ENCODE measurements at regions not wholly inside any gene's neighbourhood (a gene's known extent, or its start where the extent isn't known, plus 50 kb on each side); places are given as distances from the start of the nearest gene placed in this dataset.

GRCh38 chr5:52502460-52502999 lies 285.2 kb upstream of the ITGA1 start:
- TF ChIP-seq, protein P1, sequence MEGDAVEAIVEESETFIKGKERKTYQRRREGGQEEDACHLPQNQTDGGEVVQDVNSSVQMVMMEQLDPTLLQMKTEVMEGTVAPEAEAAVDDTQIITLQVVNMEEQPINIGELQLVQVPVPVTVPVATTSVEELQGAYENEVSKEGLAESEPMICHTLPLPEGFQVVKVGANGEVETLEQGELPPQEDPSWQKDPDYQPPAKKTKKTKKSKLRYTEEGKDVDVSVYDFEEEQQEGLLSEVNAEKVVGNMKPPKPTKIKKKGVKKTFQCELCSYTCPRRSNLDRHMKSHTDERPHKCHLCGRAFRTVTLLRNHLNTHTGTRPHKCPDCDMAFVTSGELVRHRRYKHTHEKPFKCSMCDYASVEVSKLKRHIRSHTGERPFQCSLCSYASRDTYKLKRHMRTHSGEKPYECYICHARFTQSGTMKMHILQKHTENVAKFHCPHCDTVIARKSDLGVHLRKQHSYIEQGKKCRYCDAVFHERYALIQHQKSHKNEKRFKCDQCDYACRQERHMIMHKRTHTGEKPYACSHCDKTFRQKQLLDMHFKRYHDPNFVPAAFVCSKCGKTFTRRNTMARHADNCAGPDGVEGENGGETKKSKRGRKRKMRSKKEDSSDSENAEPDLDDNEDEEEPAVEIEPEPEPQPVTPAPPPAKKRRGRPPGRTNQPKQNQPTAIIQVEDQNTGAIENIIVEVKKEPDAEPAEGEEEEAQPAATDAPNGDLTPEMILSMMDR (conservative IDR thresholded peaks at IDR 0.05; ENCODE audit: low read depth, low read length), result no peak
- DNase-seq (ENCODE audit: low read depth), result no peak
- H3K4me3 ChIP-seq (ENCODE audit: low read depth, low read length), result no peak overlapping the region

DNA sequence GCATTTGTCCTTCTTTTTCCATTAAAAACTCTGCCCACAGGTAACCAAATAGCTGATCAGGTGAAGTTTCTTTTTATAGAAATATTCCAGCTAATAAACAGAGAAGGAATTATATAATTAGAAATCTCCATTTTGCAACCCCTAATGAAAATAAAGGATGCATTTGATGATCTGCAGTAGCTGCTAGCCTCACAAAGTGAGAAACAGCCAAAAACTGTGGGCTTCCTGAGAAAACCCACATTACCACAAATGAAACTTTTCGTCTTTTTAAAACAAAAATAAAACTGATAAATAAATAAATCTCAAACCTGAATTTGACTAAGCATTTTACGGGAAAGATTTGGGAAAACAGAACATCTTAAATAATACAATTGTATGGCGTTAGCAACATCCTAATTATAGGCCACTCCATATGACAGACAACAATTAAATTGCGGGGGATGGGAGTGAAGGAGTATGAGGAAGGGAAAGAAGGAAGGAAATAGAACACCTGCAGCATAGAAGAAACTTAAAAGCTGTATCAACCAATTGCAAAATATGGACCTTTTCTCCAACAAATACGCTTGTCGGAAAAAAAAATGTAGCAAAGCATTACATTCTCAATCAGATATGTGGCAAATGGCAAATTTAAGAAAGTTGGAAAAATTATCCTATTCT lies 283.0 kb upstream of the ITGA1 start:
- H3K4me3 ChIP-seq (ENCODE audit: low read depth, low read length), result no peak overlapping the region
- TF ChIP-seq, protein P1 (conservative IDR thresholded peaks at IDR 0.05; ENCODE audit: low read depth, low read length), result no peak
- no peak for DNase-seq (ENCODE audit: low read depth)

- TF ChIP-seq, protein P1 (conservative IDR thresholded peaks at IDR 0.05; ENCODE audit: low read depth, low read length), result no peak
- no peak for DNase-seq (ENCODE audit: low read depth)
- H3K4me3 ChIP-seq (ENCODE audit: low read depth, low read length), result no peak overlapping the region
Measured at GRCh38 chr5:52517667-52518066, 270.0 kb upstream of the ITGA1 start.

DNA sequence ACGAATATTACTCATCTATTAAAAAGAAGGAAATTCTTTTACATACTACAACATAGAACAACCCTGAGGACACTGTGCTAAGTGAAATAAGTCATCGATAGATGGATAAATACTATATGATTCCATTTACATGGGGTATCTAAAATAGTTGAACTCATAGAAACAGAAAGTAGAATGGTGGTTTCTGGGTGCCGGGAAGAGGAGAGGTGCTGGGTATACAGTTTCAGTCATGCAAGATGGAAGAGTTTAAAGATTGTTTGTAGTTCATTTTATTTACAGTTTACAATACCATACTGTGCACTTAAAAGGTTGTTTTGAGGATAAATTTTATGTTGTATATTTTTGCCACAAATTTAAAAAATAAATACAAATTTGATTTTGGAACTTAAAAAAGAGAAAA lies 267.5 kb upstream of the ITGA1 start:
- DNase-seq (ENCODE audit: low read depth), result no peak
- no peak overlapping the region for H3K4me3 ChIP-seq (ENCODE audit: low read depth, low read length)
- TF ChIP-seq, protein P1 (conservative IDR thresholded peaks at IDR 0.05; ENCODE audit: low read depth, low read length), result no peak

DNA sequence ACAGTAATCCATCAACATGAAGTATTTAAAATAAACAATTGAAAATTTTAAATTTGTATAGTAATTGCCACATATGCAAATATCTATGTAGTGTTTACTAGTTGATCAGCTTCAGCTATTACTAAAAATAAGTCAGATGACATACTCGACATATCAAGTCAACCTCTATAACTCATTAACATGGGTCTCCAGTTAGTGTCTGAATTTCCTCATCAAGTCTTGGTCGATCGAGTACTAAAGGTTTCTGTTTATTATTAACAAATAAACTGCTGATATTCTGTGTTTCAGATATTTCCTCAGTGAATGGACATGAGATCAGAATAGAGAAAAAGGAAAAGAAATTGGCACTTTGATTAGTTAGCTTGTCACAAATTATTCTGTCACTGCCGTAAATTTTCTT lies 266.5 kb upstream of the ITGA1 start:
- TF ChIP-seq, protein P1 (conservative IDR thresholded peaks at IDR 0.05; ENCODE audit: low read depth, low read length), result no peak
- H3K4me3 ChIP-seq (ENCODE audit: low read depth, low read length), result no peak overlapping the region
- peak; percentile 89 for DNase-seq (ENCODE audit: low read depth)

DNA sequence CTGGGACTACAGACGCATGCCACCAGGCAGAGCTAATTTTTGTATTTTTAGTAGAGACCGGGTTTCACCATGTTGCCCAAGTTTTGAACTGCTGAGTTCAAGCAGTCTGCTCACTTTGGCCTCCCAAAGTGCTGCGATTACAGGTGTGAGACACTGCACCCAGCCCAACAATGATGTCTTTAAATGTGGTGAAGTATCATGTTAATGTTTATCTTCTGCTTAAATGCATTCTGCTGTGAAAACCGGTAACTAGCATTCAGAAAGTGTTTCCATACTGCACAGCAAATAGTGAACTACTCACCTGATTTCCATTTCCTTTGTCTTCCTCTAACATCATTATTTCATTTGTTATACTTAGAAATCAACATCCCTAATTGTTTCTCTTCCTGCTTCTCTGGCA lies 264.0 kb upstream of the ITGA1 start:
- TF ChIP-seq, protein P1 (conservative IDR thresholded peaks at IDR 0.05; ENCODE audit: low read depth, low read length), result no peak
- DNase-seq (ENCODE audit: low read depth), result peak; percentile 35
- H3K4me3 ChIP-seq (ENCODE audit: low read depth, low read length), result no peak overlapping the region

DNA sequence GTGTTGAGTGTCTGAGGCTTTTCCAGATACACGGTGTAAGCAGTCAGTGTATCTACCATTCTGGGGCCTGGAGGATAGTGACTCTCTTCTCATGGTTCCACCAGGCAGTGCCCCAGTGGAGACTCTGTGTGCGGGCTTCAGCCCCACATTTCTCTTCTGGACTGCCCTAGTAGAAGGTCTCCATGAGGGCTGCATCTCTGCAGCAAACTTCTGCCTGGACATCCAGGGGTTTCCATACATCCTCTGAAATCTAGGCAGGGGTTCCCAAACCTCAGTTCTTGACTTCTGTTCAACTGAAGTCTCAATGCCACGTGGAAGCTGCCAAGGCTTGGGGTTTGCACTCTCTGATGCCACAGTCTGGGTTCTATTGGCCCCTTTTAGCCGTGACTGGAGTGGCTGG lies 256.6 kb upstream of the ITGA1 start:
- TF ChIP-seq, protein P1 (conservative IDR thresholded peaks at IDR 0.05; ENCODE audit: low read depth, low read length), result no peak
- H3K4me3 ChIP-seq (ENCODE audit: low read depth, low read length), result no peak overlapping the region
- DNase-seq (ENCODE audit: low read depth), result no peak
